Left ventricle myocardium superior (tissue), 1 donor: ENCODE measurements at regions not wholly inside any gene's neighbourhood (a gene's known extent, or its start where the extent isn't known, plus 50 kb on each side); places are given as distances from the start of the nearest gene placed in this dataset.
"Not testable (repeated sequence)": the region's sequence is repeated elsewhere in the genome, so short reads cannot be mapped to it uniquely, and the experiment has no call there.

Source experiments
- ATAC-seq: fragments of 200-7000 bp; cut with Tn5 transposase; one replicate; pipeline ENCODE4 v1.9.1; 2020; ENCODE audit warnings: mild to moderate bottlenecking, moderate library complexity
- DNase-seq: peaks from one replicate; pipeline ENCODE4 v3.0.0-alpha.2; 2020
- intact Hi-C: fragments of 100-400 bp; cut with micrococcal nuclease; formaldehyde crosslinking; loops from one replicate; pipeline ENCODE4 v1.11.0; 2022
- donor health status: DM: no; HTN: yes; CAD: no; lungs with severe emphysema.

DNA sequence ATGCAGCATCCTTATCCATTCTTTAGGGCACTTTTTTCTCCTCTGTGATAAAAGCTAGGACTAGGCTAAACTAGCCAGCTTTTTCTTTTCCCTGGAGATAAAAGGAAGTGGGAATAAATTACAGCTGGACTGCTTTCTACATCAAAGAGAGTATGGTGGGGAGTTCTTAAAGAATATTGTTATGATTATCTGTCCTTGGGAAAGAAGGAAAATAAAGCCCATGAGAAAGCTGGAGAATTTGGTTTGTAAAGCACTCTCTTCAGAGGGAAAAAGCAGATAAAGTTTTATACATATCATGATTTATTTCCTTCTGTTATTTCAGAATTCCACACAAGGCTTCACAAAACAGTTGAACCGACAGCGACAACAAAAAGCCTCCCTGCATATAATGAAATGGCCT is 923.0 kb downstream of the DIPK2A start:
- ATAC-seq: no peak
- intact Hi-C loops: no loop called here

DNA sequence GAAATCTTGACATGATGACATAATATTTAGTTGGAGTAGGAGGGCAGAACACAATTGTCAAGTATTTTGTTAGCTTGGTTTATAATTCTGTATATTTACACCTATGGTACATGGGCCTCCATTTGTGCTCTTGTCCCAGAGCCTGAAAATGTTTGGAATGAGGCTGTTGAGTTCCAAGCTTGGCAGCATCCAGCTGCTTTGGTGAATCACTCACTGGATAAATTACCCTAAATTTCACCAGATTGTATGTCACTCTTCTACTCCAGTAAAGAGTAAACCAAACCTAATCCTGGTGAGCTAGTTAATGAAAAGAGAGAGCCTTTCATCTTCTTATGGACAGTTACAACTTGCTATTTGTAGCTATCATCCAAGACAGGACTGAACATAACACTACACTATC is 928.7 kb downstream of the DIPK2A start:
- no peak for ATAC-seq
- DNase-seq: no peak
- intact Hi-C loops: no loop called here

More for the DNA sequence above, 923.0 kb downstream of the DIPK2A start:
- DNase-seq: no peak

DNA sequence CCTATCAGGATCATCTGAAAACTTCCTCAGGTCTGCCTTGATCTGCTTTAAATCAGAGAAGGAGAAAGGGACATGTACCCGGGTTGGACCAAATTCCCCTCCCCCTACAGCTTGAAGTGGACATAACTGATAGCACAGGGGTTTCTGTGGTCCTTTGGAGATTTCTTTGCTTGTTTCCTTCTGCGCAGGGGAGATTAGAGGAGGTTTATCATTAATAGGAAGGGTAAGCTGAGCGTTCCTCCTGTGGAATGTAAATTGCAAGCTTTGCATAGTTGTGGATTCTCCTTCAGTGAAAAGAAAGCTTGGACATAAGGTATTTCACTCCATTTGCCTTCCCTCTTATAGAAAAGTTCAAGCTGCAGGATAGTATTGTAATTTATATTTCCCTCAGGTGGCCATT is 936.0 kb downstream of the DIPK2A start:
- ATAC-seq, intact Hi-C loops, DNase-seq: not testable (repeated sequence)

DNA sequence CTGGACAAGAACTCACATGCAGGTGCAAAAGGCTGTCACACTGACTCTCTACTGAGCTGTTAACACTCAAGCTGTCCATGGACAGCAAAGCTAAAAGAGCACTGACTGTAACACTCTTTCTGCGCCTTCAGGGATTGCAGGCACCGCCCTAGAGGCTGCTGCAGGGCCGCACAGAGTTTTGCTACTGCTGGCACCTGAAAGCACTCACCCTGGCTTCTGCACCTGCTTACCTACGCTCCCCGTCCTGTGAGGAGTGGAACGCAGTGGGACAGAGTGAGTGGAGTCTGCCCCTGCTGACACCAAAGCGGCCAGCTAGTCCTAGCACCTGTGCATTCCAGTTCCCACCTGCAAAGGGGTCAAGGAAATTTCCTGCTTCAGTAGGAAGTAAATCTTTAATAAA is 941.3 kb downstream of the DIPK2A start:
- DNase-seq (no peak), ATAC-seq (no peak)
- intact Hi-C loops: no loop called here

DNA sequence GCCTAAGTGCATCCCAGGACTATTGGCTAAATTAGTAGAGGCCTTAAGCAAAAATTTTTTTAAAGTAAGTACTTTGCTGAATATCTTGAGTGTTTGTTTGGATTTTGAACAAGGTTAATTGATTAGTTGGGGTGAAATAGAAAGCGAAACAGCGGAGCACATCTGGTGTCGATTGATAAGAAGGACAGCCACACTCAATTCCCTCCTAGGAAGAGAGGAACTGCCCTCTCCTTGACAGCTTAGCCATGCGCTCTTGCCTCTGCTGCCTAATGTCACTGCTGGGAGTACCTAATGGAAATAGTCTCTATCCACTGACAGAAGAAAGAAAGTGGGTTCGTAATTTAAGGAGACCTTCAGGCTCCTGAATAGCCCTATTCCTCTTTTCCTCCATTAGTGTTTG is 943.6 kb downstream of the DIPK2A start:
- DNase-seq (no peak), ATAC-seq (no peak)
- intact Hi-C loops: no loop called here

DNA sequence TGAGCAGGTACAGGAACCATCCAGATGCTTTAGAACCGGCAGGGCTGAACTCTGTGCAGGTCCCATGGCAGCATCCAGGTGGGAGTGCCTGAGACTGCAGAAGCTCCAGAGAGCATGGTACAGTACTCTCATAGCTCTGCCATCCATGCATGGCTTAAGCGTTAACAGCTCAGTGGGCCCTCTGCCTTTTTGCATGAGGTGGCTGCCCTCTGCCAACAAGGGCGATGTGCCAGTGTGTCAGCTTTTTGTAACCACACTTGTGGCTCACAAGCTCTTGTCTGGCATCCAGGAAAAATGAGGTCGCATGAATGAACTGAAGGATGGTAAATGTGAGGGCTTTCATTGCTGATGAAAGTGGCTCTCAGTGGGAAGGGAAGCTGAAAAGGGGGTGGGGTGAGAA is 950.1 kb downstream of the DIPK2A start:
- ATAC-seq: no peak
- no peak for DNase-seq
- intact Hi-C loops: no loop called here

DNA sequence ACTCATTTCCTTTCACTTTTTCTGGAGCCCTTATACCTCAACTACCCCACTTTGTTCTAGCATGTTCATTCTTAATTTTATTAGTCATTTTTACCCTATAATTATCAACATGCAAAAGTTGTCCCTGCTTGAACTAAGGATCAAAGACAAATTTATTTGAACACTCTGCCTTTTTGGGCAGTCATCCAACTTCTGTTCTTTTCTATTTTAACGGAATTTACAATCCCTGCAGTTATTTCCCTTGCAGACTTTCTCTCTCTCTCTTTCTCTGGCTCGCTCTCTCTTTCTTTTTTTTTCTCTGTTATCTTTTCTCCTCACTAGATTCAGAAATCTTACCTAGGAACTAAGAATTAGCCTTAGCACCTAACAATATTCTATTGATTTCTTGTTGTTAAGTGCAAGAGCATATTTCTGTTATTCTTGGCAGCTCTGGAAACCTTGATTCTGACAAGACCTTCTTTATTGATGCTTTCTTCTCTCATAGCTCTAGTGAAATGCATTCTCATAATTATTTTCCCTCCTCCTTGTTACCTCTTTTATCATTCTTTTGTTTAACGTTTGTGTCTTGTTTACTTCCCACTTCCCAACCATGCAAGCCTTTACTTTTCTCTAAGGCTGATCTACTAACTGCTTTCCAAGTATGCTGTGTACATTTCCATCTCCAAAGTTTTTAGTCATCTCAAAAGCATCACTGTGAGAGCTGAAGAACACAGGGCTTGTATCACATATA is 951.6 kb downstream of the DIPK2A start:
- DNase-seq: no peak
- intact Hi-C loops: no loop called here
- no peak for ATAC-seq

DNA sequence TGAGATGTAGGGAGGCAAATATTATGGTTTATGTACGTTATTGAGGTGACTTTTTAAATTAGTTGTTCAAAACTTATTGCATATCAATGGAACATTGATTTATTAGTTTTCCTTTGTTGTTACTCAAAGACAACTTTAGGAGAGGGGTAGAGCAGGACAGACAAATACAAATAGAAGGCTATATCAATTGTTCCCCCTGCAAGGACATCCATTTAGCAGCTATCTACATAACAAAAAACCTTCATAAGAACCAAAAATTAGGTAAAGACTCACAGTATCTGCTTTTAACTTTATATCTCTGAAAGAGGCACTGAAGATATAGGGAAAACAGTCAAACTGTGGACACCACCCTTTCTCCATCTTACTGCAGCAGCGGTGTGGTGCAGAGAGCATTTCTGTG is 958.8 kb downstream of the DIPK2A start:
- no peak for ATAC-seq
- no peak for DNase-seq
- intact Hi-C loops: no loop called here

DNA sequence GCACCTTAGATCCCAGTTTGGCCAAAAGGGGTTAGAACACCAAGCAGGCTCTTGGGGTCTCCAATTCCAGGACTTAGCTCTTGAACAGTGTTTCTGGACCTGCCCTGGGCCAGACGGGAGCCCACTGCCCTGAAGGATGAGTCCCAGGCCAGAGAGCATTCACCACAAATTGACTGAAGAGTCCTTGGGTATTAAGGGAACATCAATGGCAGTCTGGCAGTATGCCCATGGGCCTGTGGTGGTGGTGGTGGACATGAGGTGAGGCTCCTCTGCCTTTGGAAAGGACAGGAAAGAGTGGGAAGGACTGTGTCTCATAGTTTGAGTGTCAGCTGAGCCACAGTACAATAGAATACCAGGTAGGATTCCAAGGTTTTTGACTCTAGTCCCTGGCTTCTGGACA is 960.0 kb downstream of the DIPK2A start:
- DNase-seq (no peak), ATAC-seq (no peak)
- intact Hi-C loops: no loop called here

DNA sequence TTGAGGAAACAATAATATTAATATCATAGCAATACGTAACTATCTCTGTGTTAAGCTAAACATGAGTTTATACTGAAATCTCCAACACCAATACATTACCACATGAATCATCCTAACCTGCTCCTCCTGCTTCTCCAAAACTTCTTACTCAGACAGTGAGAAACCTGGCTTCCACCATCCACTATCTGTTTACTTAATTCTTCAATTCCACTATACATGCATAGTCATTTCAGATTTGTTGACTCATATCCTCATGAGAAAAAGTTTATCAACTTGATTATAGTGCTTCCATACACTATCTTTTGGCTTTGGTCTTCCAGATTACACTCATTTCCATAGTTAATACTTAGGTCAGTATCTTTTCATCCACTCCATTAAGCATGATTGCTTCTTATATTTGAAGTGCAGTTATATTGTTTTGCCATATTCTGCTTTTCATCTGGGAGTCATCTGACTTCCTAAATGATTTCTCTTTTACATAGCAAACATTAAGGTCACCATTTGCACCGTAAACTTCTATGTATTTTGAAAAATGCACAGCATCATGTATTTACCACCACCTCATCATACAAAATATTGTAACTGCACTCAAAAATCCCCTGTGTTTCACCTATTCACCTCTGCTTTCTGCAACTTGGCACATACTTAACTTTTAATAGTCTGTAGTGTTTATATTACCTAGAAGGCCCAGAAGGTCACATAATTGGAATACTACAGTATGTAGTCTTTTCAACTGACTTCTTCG is 970.6 kb downstream of the DIPK2A start:
- intact Hi-C loops: no loop called here
- ATAC-seq (no peak), DNase-seq (no peak)

DNA sequence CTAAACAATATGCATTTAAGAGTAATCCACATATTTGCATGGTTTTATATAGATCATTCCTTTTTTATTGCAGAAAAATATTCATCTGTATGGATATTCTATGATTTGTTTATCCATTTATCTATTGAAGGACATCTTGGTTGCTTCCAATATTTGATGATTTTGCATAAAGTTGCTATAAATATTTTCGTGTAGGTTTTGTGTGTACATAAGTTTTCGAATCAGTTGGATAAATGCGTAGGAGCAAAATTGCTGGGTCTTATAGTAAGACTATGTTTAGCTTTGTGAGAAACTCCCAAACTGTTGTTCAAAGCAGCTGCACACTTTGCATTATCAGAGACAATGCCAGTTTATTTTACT is 971.2 kb downstream of the DIPK2A start:
- DNase-seq: no peak
- ATAC-seq: no peak
- intact Hi-C loops: no loop called here

DNA sequence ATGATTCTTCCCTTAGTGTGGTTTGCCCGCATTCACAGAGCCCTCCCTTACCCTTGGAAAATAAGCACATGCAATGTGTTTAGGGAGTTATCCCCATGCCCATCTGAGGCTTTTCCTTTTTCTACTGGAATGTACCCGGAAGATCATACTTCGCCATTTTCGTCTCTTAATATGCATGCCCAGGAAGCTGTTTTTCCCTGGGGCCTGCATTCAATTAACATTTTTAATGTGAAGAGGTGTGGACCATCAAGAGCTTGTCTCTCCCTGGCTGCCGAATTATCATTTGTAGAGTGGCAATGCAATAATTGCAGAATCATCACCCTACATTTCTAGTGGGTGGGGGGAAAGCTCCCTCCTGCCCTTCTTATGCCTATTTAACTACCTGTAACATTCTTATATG is 976.3 kb downstream of the DIPK2A start:
- intact Hi-C loops: no loop called here
- no peak for DNase-seq
- ATAC-seq: no peak

DNA sequence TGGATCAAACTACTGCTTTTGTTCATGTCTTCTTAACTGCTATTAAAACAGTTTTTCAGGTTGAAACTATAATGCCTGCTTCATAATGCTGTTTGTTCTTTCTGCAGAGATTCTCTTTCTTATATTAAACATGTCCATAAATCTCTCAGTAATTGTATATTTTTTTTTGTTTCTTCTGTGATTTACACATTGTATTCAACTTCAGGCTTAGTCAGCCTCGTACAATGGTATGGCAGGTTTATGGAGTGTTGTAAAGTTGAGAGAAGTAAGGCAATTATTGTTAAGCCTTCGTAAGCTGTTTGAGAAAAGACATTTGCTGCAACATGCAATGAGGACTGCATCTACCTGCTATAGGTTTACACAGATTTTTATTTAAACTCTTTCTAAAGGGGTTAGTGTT is 977.1 kb downstream of the DIPK2A start:
- no peak for DNase-seq
- intact Hi-C loops: no loop called here
- no peak for ATAC-seq

DNA sequence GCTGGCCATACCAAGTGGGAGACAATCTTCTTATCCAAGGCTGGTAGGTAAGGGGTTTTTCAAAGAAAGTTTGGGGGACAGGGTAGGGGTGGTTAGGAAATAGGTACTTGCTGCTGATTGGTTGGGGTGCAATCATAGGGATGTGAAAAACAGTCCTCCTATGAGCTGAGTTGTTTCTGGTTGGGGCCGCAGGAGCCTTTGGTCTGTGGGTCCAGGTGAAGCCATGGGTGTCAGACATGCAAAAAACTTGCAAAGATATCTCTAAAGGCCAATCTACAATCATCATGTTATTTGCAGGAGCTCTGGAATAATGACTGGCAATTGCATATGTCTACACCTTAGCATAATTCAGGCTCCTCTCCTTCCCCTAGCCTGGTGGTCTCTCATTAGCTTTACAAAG is 982.3 kb downstream of the DIPK2A start:
- DNase-seq: no peak
- no peak for ATAC-seq
- intact Hi-C loops: no loop called here

DNA sequence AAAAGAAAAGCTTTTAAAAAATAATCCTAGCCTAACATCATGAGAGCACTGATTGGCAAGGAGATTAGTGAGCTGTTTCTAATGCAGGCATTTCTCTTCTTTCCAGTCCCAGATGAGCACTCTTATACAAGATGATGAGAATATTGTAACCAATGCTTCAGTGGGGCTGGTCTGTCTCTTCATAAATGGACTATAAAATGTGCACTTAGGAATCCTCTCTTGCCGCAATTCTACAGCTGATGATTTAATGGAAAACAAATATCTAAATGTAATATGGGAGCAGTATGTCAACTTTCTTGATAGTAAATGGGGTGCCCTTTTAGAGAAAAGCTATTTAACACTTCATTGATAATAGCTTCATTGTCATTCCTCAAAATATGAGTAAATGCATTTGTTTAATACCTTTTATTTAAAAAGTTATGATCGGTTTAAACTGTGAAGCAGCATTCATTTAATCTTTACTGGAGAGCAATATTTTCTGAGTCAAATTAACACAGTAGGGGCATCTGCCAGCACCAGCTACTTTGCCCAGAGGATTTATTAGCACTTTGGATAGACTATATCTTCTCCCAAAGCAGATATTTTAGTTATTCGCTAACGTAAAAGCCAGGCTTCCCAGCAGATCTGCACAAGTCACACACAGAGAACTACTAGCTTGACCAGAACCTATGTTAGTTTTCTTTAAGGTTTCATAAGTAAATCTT is 985.9 kb downstream of the DIPK2A start:
- DNase-seq: no peak
- intact Hi-C loops: no loop called here
- ATAC-seq: no peak

DNA sequence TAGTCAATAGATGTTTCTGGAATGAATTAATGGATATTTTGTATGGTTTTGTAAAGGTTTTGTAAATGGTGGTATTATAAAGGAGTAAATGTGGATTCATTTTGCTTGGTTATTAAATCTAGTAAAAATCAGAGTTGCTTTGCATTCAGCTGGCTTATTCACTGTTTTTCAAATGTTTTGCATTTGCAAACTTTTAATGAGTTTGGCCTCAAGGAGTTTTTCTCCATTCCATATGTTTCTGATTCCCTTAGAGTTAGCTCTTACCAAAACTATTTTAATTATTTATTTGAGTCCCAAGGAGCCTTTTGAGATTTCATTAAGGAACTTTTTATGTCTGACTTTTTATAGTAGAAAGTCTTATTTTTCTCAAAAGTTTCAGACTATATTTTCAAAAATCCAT is 992.2 kb downstream of the DIPK2A start:
- intact Hi-C loops: no loop called here
- ATAC-seq (no peak), DNase-seq (no peak)

DNA sequence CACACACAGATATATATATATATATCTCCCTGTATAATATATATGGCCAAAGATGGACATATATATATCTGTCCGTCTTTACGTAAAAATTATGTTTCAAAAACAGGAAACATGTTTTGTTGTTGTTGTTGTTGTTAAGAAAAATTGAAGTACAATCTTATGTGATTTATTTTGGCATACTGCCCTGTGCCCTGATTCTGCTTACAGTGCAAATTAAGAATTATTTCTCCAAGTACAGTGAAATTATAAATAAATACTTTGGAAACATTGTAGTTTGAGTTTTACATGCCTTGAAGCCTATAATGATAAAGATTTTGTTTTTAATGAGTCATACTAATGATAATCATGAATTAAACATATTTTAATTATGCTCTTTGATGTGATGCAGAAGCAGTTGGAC is 994.9 kb downstream of the DIPK2A start:
- intact Hi-C loops: no loop called here
- DNase-seq (no peak), ATAC-seq (no peak)

DNA sequence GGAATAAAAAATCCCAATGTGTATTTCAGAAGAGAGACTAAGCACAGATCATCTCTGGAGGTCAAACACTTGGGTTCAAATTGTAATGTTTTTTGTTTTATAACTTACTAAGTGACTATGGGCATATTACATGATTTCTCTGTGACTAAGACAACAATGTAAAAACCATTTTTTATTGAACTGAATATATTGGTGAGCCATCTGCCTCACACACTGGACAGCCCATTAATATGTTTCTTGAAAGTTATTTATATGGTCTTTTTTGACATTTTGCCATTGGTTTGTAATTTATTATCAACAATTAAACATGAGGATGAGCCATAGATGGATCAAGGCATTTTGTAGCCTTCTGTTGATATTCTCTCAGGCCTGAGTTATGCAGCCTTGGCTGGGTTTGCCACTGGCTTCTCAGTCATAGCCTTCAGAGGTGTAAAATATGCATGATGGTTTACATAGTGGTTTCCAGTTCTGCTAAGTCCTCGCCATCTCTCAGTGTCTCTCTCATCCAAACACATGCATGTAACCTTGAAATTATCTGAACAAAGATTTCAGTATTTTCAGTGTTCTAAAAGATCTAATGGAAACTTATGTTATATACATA is 997.2 kb downstream of the DIPK2A start:
- DNase-seq (no peak), ATAC-seq (no peak)
- intact Hi-C loops: no loop called here

DNA sequence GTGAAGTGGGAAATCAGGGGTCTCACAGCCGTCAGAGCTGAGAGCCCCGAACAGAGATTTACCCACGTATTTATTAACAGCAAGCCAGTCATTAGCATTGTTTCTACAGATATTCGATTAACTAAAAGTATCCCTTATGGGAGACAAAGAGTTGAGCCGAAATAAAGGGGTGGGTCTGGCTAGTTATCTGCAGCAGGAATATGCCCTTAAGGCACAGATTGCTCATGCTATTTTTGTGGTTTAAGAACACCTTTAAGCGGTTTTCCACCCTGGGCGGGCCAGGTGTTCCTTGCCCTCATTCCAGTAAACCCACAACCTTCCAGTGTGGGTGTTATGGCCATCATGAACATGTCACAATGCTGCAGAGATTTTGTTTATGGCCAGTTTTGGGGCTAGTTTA is 1012.9 kb downstream of the DIPK2A start:
- DNase-seq, ATAC-seq, intact Hi-C loops: not testable (repeated sequence)

DNA sequence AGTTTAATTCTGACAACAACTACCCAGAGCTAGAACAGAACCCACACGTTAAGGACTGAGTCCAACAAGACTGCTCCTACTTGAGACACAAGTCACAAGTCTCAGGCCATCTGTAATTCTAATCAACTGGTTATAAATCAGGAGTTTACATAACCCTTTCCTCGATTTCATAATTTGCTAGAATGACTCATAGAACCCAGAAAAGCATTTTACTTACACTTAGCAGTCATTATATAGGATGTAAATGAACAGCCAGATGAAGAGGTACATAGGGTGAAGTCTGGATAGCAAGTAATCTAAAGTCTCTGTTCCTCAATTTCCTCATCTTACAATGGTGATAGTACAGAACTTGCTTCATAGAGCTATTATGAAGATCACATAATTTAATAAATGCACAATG is 1018.2 kb downstream of the DIPK2A start:
- no peak for ATAC-seq
- intact Hi-C loops: no loop called here
- no peak for DNase-seq
